ENCODE measurements at regions not wholly inside any gene's neighbourhood (a gene's known extent, or its start where the extent isn't known, plus 50 kb on each side); places are given as distances from the start of the nearest gene placed in this dataset.

GRCh38 chrX:40501164-40501855 is 79.5 kb upstream of the ATP6AP2 start:
- no peak for ATAC-seq (ENCODE audit: poor library complexity)
- no peaks in the 10 kb centered on the region for H3K9me3 Mint-ChIP-seq
- H3K4me1 ChIP-seq (ENCODE audit: insufficient read depth, low read length) = no peaks in the 10 kb centered on the region
- no peaks in the 10 kb centered on the region for H3K36me3 Mint-ChIP-seq (ENCODE audit: low read depth)
- no peak overlapping the region for H3K4me3 Mint-ChIP-seq
- no peaks in the 10 kb centered on the region for H3K27me3 ChIP-seq (ENCODE audit: control insufficient read depth in 1 of 2, insufficient read depth in 2 of 2, low read length in 2 of 2)
- no peaks in the 10 kb centered on the region for H3K4me1 Mint-ChIP-seq (ENCODE audit: low read depth)
- H3K27ac Mint-ChIP-seq = no peak overlapping the region
- no peak overlapping the region for H3K27ac ChIP-seq (ENCODE audit: low read depth in 1 of 2, low read length in 2 of 2)
- POLR2A ChIA-PET = no interaction called here
- H3K9me3 ChIP-seq (ENCODE audit: control insufficient read depth in 1 of 2, insufficient read depth in 1 of 2, low read length in 2 of 2) = no peaks in the 10 kb centered on the region
- H3K4me3 ChIP-seq (ENCODE audit: low read length) = no peak overlapping the region
- DNase-seq = no peak
- H3K27me3 Mint-ChIP-seq = no peaks in the 10 kb centered on the region
- no peak for TF ChIP-seq CTCF (IDR thresholded peaks at IDR 0.05)
- CTCF ChIA-PET = interaction anchor here (0.5 kb wide), 1 partner anchor 897 kb away, joined by 4 read pairs; no protein-coding TSS in a partner anchor
- H3K36me3 ChIP-seq (ENCODE audit: insufficient read depth, low read length) = no peaks in the 10 kb centered on the region
- intact Hi-C loops (cut with DNase I, micrococcal nuclease) = no loop called here

DNA sequence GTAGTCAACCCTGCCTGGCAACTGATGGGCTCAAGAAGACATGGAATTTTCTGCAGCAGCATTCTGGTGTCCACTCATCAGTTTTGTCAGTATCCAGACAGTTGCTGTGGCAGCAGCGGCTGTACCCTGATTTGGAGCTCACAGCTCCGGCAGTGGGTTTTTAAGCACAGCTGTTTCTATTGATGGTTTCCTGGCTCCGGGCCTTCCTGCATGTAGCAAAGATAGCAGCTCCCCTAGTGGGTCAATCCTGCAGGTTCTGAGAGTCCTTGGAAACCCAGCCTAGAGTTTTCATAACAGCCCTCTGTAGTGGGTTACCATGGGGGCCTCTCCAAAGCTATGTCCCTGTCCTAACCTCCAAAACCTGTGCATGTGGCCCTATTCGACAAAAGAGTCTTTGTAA is 84.0 kb upstream of the ATP6AP2 start:
- no peak for DNase-seq
- CTCF ChIA-PET = no interaction called here

DNA sequence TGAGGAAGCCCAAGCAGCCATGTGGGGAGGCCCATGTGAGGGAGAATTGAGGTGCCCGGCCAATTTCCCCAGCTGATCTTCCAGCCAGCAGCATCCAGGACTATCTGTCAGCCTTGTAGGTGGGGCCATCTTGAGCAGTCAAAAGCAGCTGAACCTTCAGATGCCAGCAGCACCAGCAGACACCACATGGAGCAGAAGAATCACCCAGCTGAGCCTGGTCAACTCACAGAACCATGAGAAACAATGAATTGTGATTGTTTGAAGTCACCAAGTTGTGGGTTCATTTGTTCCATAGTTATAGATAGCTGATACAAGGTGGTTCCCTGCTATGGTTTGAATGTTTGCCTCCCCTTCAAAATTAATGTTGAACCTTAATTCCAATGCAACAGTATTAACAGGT is 85.1 kb upstream of the ATP6AP2 start:
- Histone ChIP-seq H3K36me3 (ENCODE audit: insufficient read depth, low read length) (no peaks in the 10 kb centered on the region), H3K27me3 (ENCODE audit: control insufficient read depth in 1 of 2, insufficient read depth in 2 of 2, low read length in 2 of 2) (no peaks in the 10 kb centered on the region), H3K4me1 (ENCODE audit: insufficient read depth, low read length) (no peaks in the 10 kb centered on the region), H3K9me3 (ENCODE audit: control insufficient read depth in 1 of 2, insufficient read depth in 1 of 2, low read length in 2 of 2) (no peaks in the 10 kb centered on the region), H3K4me3 (ENCODE audit: low read length) (no peak overlapping the region), H3K27ac (ENCODE audit: low read depth in 1 of 2, low read length in 2 of 2) (no peak overlapping the region)
- Mint-ChIP-seq H3K27me3 (no peaks in the 10 kb centered on the region), H3K9me3 (no peaks in the 10 kb centered on the region), H3K36me3 (ENCODE audit: low read depth) (no peaks in the 10 kb centered on the region), H3K27ac (no peak overlapping the region), H3K4me1 (ENCODE audit: low read depth) (no peaks in the 10 kb centered on the region), H3K4me3 (no peak overlapping the region)
- ATAC-seq (ENCODE audit: poor library complexity) = no peak
- TF ChIP-seq CTCF (IDR thresholded peaks at IDR 0.05) = no peak
- POLR2A ChIA-PET = no interaction called here
- intact Hi-C loops (cut with DNase I, micrococcal nuclease) = no loop called here
- CTCF ChIA-PET = no interaction called here
- DNase-seq = no peak

More for the DNA sequence above, 84.0 kb upstream of the ATP6AP2 start:
- Histone ChIP-seq H3K4me1 (ENCODE audit: insufficient read depth, low read length) (no peaks in the 10 kb centered on the region), H3K36me3 (ENCODE audit: insufficient read depth, low read length) (no peaks in the 10 kb centered on the region), H3K9me3 (ENCODE audit: control insufficient read depth in 1 of 2, insufficient read depth in 1 of 2, low read length in 2 of 2) (no peaks in the 10 kb centered on the region), H3K27me3 (ENCODE audit: control insufficient read depth in 1 of 2, insufficient read depth in 2 of 2, low read length in 2 of 2) (no peaks in the 10 kb centered on the region), H3K4me3 (ENCODE audit: low read length) (no peak overlapping the region), H3K27ac (ENCODE audit: low read depth in 1 of 2, low read length in 2 of 2) (no peak overlapping the region)
- ATAC-seq (ENCODE audit: poor library complexity) = no peak
- no peaks in the 10 kb centered on the region for H3K27me3 Mint-ChIP-seq
- intact Hi-C loops (cut with DNase I, micrococcal nuclease) = no loop called here
- H3K36me3 Mint-ChIP-seq (ENCODE audit: low read depth) = no peaks in the 10 kb centered on the region
- H3K4me1 Mint-ChIP-seq (ENCODE audit: low read depth) = no peaks in the 10 kb centered on the region
- POLR2A ChIA-PET = no interaction called here
- H3K4me3 Mint-ChIP-seq = no peak overlapping the region
- no peaks in the 10 kb centered on the region for H3K9me3 Mint-ChIP-seq
- no peak for TF ChIP-seq CTCF (IDR thresholded peaks at IDR 0.05)
- no peak overlapping the region for H3K27ac Mint-ChIP-seq
